ENCODE measurements at regions not wholly inside any gene's neighbourhood (a gene's known extent, or its start where the extent isn't known, plus 50 kb on each side); places are given as distances from the start of the nearest gene placed in this dataset.

GRCh38 chr2:38174646-38175423 is 98.9 kb upstream of the CYP1B1 start:
- TF ChIP-seq CTCF (IDR thresholded peaks at IDR 0.05) (no peak), POLR2A (IDR thresholded peaks at IDR 0.05) (no peak)

All from Peyer's patch (tissue), 4 donors.